ENCODE measurements at regions not wholly inside any gene's neighbourhood (a gene's known extent, or its start where the extent isn't known, plus 50 kb on each side); places are given as distances from the start of the nearest gene placed in this dataset.
"Not testable (repeated sequence)": the region's sequence is repeated elsewhere in the genome, so short reads cannot be mapped to it uniquely, and the experiment has no call there.

DNA sequence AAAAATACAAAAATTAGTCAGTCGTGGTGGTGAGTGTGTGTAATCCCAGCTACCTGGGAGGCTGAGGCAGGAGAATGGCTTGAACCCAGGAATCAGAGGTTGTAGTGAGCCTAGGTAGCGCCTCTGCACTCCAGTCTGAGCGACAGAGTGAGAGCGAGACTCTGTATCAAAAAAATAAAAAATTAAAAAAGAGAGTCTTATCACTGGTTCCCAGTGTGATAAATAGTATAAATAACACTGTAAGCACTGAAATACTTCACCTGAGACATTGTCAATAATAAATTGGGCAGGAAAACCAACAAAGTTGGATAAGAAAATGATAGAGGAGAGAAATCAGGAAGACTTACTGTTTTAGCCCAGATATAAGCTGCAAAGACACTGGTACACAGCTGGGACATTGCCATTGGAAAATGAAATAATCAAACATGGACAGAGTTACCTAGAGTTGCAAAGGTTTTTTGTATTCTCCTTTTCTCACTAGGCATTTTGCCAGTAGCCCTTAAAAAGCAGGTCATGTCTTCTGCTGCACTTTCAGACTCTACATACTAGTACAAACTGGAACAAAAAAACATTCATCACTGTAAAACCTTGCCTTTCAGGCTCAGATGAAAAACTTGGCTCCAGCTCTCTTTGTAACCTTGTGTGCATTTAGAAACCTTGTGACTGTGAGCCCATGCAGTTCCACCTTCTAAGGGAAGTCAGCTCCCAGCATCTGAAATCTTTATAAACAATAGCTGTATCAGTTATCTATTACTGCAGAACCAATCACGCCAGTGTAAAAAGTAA lies 55.0 kb upstream of the PPP1R2C start:
- no peak for DNase-seq
- H3K27me3 ChIP-seq (replicated peaks): no peaks in the 10 kb centered on the region
- no peak overlapping the region for H3K4me3 ChIP-seq (ENCODE audit: low read depth, low read length)
- H3K36me3 ChIP-seq (replicated peaks): no peaks in the 10 kb centered on the region
- in situ Hi-C loops (cut with HindIII; ENCODE audit: low pct_ligation_motif_present, low sequenced_read_pairs): no loop called here
- H3K27ac ChIP-seq: no peak overlapping the region
- no peak for TF ChIP-seq CTCF (IDR thresholded peaks at IDR 0.05; ENCODE audit: low read depth, low read length, missing control alignments)

DNA sequence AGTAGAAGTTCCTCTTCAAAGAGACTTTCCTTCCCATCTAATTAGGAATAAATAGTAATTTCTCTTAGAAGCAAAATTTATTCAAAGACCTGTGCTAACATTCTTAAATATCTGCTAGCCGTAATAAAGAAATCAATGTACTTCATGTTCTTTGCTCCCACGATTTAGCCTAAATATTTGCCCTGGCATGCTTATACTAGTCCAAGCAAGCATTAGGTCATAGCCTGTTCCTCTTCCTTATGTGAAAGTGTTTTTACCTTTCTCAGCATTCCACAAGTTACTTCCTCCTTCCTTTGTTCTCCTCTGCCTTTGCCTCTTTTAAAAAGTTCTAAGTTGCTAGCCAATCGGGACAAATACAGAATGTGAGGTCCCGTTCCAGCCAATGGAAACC lies 55.6 kb upstream of the PPP1R2C start:
- H3K36me3 ChIP-seq (replicated peaks); in situ Hi-C loops (cut with HindIII; ENCODE audit: low pct_ligation_motif_present, low sequenced_read_pairs); H3K4me3 ChIP-seq (ENCODE audit: low read depth, low read length); H3K27ac ChIP-seq; H3K27me3 ChIP-seq (replicated peaks); DNase-seq: not testable (repeated sequence)

- Histone ChIP-seq H3K27ac (no peak overlapping the region), H3K36me3 (replicated peaks) (no peaks in the 10 kb centered on the region), H3K4me3 (ENCODE audit: low read depth, low read length) (no peak overlapping the region), H3K27me3 (replicated peaks) (no peaks in the 10 kb centered on the region)
- in situ Hi-C loops (cut with HindIII; ENCODE audit: low pct_ligation_motif_present, low sequenced_read_pairs): no loop called here
- no peak for DNase-seq
- TF ChIP-seq CTCF (IDR thresholded peaks at IDR 0.05; ENCODE audit: low read depth, low read length, missing control alignments): no peak
Observed at GRCh38 chrX:42837101-42837726, 59.3 kb upstream of the PPP1R2C start.

- H3K27ac ChIP-seq: no peak overlapping the region
- no peaks in the 10 kb centered on the region for H3K27me3 ChIP-seq (replicated peaks)
- no peak for DNase-seq
- no peaks in the 10 kb centered on the region for H3K36me3 ChIP-seq (replicated peaks)
- TF ChIP-seq CTCF (IDR thresholded peaks at IDR 0.05; ENCODE audit: low read depth, low read length, missing control alignments): no peak
- in situ Hi-C loops (cut with HindIII; ENCODE audit: low pct_ligation_motif_present, low sequenced_read_pairs): no loop called here
- H3K4me3 ChIP-seq (ENCODE audit: low read depth, low read length): no peak overlapping the region
Observed at GRCh38 chrX:42837747-42838146, 59.8 kb upstream of the PPP1R2C start.

GRCh38 chrX:42839632-42840031 lies 61.7 kb upstream of the PPP1R2C start:
- in situ Hi-C loops (cut with HindIII; ENCODE audit: low pct_ligation_motif_present, low sequenced_read_pairs): no loop called here
- no peak for TF ChIP-seq CTCF (IDR thresholded peaks at IDR 0.05; ENCODE audit: low read depth, low read length, missing control alignments)
- no peak overlapping the region for H3K4me3 ChIP-seq (ENCODE audit: low read depth, low read length)
- H3K36me3 ChIP-seq (replicated peaks): no peaks in the 10 kb centered on the region
- H3K27me3 ChIP-seq (replicated peaks): no peaks in the 10 kb centered on the region
- DNase-seq: no peak
- H3K27ac ChIP-seq: no peak overlapping the region

GRCh38 chrX:42846741-42847140 lies 68.8 kb upstream of the PPP1R2C start:
- no peak for DNase-seq
- H3K27me3 ChIP-seq (replicated peaks): no peaks in the 10 kb centered on the region
- no peak for TF ChIP-seq CTCF (IDR thresholded peaks at IDR 0.05; ENCODE audit: low read depth, low read length, missing control alignments)
- in situ Hi-C loops (cut with HindIII; ENCODE audit: low pct_ligation_motif_present, low sequenced_read_pairs): no loop called here
- H3K4me3 ChIP-seq (ENCODE audit: low read depth, low read length): no peak overlapping the region
- H3K27ac ChIP-seq: no peak overlapping the region
- no peaks in the 10 kb centered on the region for H3K36me3 ChIP-seq (replicated peaks)
